Heart left ventricle (tissue), 13 donors: ENCODE measurements at regions not wholly inside any gene's neighbourhood (a gene's known extent, or its start where the extent isn't known, plus 50 kb on each side); places are given as distances from the start of the nearest gene placed in this dataset.

Source experiments
- POLR2A ChIP-seq, 2 donors: fragments of 450-650 bp; IDR thresholded peaks; one replicate each; pipeline ENCODE4 v1.6.1; 2017; ENCODE audit warnings: antibody characterized with exemption in 2 of 2, mild to moderate bottlenecking in 2 of 2, moderate library complexity in 2 of 2
- TF ChIP-seq, protein P1 (sequence below), 12 donors: fragments of 200-600 bp; sonication (generic) in 4 of 12; IDR thresholded peaks; one replicate each; pipeline versions ENCODE4 v1.5.0 to v1.8.0; 2018 to 2022; ENCODE audit warnings: antibody characterized with exemption in 12 of 12, mild to moderate bottlenecking in 5 of 12
- donor health status: ischemic (EF 13 %, LVEDD 7.1; RV severe dilation, severe dysfunction).
- donor health status: DM: no; HTN: yes; CAD: no.
- donor health status: DM: no; HTN: no; CAD: no.
- donor health status: ischemic (EF 25% LVEDD 6.9; RV normal size, moderate dysfunction).
- donor health status: ischemic (EF 25% LVEDD 5.7; RV mildly dilated, moderate dysfunction).
- donor health status: ischemic (EF 35%, LVEDD 5.7; RV mildly dilated, moderate dysfunction).
- donor health status: nonischemic (EF 11% LVEDD 7.7; RV severe dilation, severe dysfunction).
- donor health status: DM: yes; HTN: yes; CAD: no.
- donor health status: PGD.
- donor health status: ischemic (EF 29% LVEDD 5.4; RV normal size, mild dysfunction).
- donor health status: nonischemic (EF 23%, LVEDD 6.1; RV moderate dilation, normal function).

DNA sequence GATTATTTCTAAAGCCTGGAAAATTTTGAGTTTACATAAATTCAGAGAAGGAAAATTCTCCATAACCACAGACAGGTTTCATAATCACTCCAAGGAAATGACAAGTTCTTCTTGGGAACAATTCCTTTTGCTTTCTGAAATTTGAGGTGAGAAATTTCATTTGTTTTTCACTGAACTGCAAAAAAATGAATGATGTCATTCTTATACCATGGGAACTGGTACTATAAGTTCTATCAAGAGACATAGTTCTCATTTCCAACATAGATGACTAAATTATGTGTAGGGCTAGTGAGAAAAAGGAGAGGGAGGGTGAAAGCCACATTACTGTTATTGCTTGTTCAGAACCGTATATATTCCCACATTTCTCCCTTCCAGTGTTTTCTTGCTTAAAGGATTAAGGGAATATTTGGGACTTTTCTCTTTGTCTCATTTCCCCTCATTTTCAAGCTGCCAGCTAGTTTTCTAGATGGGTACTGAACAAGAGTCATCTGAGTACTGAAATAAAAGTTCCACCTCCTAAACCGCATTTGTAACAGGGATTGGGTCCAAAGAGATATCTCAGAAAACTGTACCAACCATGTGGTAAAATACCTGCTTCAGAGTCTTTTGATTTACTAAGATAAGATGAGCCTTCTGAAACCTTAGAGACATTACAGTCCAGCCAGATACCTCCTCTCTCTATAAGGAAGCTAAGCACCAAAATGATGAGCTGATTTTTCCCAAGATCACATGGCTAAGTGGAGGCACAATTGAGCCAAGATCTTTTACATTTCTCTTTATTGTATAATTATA, 144.3 kb upstream of the PRDM1 start:
- TF ChIP-seq, protein P1, sequence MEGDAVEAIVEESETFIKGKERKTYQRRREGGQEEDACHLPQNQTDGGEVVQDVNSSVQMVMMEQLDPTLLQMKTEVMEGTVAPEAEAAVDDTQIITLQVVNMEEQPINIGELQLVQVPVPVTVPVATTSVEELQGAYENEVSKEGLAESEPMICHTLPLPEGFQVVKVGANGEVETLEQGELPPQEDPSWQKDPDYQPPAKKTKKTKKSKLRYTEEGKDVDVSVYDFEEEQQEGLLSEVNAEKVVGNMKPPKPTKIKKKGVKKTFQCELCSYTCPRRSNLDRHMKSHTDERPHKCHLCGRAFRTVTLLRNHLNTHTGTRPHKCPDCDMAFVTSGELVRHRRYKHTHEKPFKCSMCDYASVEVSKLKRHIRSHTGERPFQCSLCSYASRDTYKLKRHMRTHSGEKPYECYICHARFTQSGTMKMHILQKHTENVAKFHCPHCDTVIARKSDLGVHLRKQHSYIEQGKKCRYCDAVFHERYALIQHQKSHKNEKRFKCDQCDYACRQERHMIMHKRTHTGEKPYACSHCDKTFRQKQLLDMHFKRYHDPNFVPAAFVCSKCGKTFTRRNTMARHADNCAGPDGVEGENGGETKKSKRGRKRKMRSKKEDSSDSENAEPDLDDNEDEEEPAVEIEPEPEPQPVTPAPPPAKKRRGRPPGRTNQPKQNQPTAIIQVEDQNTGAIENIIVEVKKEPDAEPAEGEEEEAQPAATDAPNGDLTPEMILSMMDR (IDR thresholded peaks at IDR 0.05) = no peak
- no peak for TF ChIP-seq POLR2A (IDR thresholded peaks at IDR 0.05)
